Activated CD8-positive, alpha-beta T cell treated with anti-CD3 and anti-CD28 coated beads for 36 hours (primary cell): ENCODE measurements at regions not wholly inside any gene's neighbourhood (a gene's known extent, or its start where the extent isn't known, plus 50 kb on each side); places are given as distances from the start of the nearest gene placed in this dataset.
"Not testable (repeated sequence)": the region's sequence is repeated elsewhere in the genome, so short reads cannot be mapped to it uniquely, and the experiment has no call there.

Experiments used
- ATAC-seq: fragments of 200-7000 bp; cut with Tn5 transposase; one replicate; pipeline ENCODE4 v1.10.0; 2021; ENCODE audit warnings: mild to moderate bottlenecking, moderate library complexity
- CTCF ChIA-PET: fragments of 350-600 bp; sonication (Branson Sonifier 250); formaldehyde crosslinking; loops from one replicate; lab custom pipeline; 2021; ENCODE audit warnings: antibody characterized with exemption; lab: Charles Lee
- POLR2A ChIA-PET: fragments of 350-600 bp; sonication (Branson Sonifier 250); formaldehyde crosslinking; loops from one replicate; lab custom pipeline; 2021; ENCODE audit warnings: antibody characterized with exemption; lab: Charles Lee
- DNase-seq: peaks from one replicate; pipeline ENCODE4 v3.0.0-alpha.2; 2020
- H3K27ac Mint-ChIP-seq: one replicate; pipeline ENCODE4 v1.8.0; 2021; ENCODE audit warnings: mild to moderate bottlenecking, mixed read lengths
- H3K27me3 Mint-ChIP-seq: one replicate; pipeline ENCODE4 v1.8.0; 2021; ENCODE audit warnings: mixed read lengths
- H3K36me3 Mint-ChIP-seq: one replicate; pipeline ENCODE4 v1.8.0; 2021; ENCODE audit warnings: low read depth, mixed read lengths
- H3K4me1 Mint-ChIP-seq: one replicate; pipeline ENCODE4 v1.8.0; 2021; ENCODE audit warnings: low read depth, mixed read lengths
- H3K4me3 Mint-ChIP-seq: one replicate; pipeline ENCODE4 v1.8.0; 2021; ENCODE audit warnings: mild to moderate bottlenecking, moderate library complexity, mixed read lengths
- H3K9me3 Mint-ChIP-seq: one replicate; pipeline ENCODE4 v1.8.0; 2021; ENCODE audit warnings: mixed read lengths
- intact Hi-C: fragments of 100-400 bp; cut with micrococcal nuclease; formaldehyde crosslinking; loops from one replicate; pipeline ENCODE4 v1.10.0; 2022
- TF ChIP-seq, protein P1 (sequence below): fragments of 200-600 bp; IDR thresholded peaks from one replicate; pipeline ENCODE4 v1.8.0; 2022; ENCODE audit warnings: antibody characterized with exemption, mild to moderate bottlenecking

DNA sequence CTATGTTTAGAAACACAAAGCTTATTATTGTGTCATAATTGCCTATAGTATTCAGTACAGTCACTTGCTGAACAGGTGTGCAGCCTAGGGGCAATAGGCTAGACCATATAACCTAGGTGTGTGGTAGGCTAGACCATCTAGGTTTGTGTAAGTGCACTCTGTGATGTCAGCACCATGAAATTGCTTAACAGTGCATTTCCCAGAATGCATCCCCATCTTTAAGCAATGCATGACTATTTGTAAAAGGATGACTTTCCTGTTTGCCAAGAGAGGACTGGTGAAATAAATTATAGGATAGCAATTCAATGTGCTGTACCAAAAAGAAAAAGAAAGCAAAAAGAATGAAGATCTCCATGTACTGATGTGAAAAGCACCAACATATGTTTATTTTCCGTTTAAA lies 288.7 kb upstream of the AUTS2 start:
- intact Hi-C loops = no loop called here
- Mint-ChIP-seq H3K27ac (no peak overlapping the region), H3K9me3 (no peaks in the 10 kb centered on the region), H3K4me3 (no peak overlapping the region), H3K27me3 (no peaks in the 10 kb centered on the region), H3K4me1 (no peaks in the 10 kb centered on the region), H3K36me3 (no peaks in the 10 kb centered on the region)
- CTCF ChIA-PET = no interaction called here
- POLR2A ChIA-PET = no interaction called here
- TF ChIP-seq, protein P1, sequence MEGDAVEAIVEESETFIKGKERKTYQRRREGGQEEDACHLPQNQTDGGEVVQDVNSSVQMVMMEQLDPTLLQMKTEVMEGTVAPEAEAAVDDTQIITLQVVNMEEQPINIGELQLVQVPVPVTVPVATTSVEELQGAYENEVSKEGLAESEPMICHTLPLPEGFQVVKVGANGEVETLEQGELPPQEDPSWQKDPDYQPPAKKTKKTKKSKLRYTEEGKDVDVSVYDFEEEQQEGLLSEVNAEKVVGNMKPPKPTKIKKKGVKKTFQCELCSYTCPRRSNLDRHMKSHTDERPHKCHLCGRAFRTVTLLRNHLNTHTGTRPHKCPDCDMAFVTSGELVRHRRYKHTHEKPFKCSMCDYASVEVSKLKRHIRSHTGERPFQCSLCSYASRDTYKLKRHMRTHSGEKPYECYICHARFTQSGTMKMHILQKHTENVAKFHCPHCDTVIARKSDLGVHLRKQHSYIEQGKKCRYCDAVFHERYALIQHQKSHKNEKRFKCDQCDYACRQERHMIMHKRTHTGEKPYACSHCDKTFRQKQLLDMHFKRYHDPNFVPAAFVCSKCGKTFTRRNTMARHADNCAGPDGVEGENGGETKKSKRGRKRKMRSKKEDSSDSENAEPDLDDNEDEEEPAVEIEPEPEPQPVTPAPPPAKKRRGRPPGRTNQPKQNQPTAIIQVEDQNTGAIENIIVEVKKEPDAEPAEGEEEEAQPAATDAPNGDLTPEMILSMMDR = no peak
- DNase-seq (no peak), ATAC-seq (no peak)

DNA sequence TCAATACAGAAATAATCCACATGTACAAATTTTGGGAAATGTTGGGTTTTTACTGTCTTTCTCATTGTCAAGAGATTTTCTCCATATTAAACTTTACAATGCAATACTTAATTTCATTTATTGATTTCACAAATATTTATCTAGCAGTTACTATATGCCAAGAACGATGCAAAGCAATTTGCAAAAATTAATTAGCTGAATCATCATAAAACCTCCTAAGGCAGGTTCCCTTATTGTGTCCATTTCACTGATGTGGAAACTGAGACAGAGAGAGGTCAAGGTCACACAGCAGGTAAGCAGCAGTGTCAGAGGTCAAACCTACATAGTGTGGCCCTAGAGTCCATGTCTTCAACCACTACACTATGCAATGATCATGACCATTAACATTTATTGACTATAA lies 286.8 kb upstream of the AUTS2 start:
- POLR2A ChIA-PET = no interaction called here
- no peak overlapping the region for H3K4me3 Mint-ChIP-seq
- DNase-seq (no peak), ATAC-seq (no peak)
- intact Hi-C loops = no loop called here
- H3K4me1 Mint-ChIP-seq = no peaks in the 10 kb centered on the region
- CTCF ChIA-PET = no interaction called here
- H3K9me3 Mint-ChIP-seq = peaks cover 2% of the 10 kb centered on the region
- no peak overlapping the region for H3K27ac Mint-ChIP-seq
- TF ChIP-seq, protein P1 = no peak
- no peaks in the 10 kb centered on the region for H3K27me3 Mint-ChIP-seq
- H3K36me3 Mint-ChIP-seq = no peaks in the 10 kb centered on the region

DNA sequence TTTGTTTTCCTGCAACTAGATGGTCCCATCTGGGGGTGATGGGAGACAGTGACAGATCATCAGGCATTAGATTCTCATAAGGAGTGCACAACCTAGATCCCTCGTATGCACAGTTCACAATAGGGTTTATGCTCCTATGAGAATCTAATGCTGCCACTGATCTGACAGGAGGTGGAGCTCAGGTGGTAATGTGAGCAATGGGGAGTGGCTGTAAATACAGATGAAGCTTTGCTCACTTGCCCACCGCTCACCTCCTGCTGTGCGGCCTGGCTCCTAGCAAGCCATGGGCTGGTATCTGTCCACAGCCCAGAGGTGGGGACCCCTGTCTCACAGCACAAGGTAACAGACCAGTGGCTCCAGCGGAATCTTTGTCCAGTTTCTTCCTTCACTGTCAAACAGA lies 284.4 kb upstream of the AUTS2 start:
- not testable (repeated sequence) for H3K27me3 Mint-ChIP-seq

DNA sequence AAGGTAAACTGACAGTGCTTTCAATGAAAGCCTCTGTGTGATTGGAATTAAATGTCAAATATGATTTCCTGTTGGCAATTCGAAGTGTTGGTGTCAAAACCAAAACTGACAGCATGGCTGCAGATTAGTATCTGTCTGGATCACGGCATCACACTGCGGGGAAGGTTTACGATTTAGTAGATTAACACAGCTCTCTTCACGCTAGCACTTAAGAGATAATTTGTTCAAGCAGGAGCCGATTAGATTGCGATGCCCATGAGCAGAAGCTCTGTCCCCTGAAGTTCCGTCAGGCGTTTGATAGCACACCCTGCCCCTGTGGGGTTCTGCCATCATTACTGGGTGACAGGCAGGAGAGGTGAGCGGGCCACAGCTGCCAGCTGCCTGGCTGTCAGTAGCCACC lies 279.5 kb upstream of the AUTS2 start:
- intact Hi-C loops = no loop called here
- Mint-ChIP-seq H3K4me1 (no peaks in the 10 kb centered on the region), H3K27me3 (no peaks in the 10 kb centered on the region), H3K4me3 (no peak overlapping the region), H3K9me3 (peaks cover 2% of the 10 kb centered on the region), H3K36me3 (no peaks in the 10 kb centered on the region), H3K27ac (no peak overlapping the region)
- ChIA-PET POLR2A (no interaction called here), CTCF (no interaction called here)
- ATAC-seq = no peak
- TF ChIP-seq, protein P1 = no peak
- DNase-seq = no peak

More for the DNA sequence above, 284.4 kb upstream of the AUTS2 start:
- CTCF ChIA-PET, H3K4me3 Mint-ChIP-seq, POLR2A ChIA-PET, H3K9me3 Mint-ChIP-seq, intact Hi-C loops, ATAC-seq, H3K27ac Mint-ChIP-seq, H3K36me3 Mint-ChIP-seq, DNase-seq, H3K4me1 Mint-ChIP-seq: not testable (repeated sequence)

DNA sequence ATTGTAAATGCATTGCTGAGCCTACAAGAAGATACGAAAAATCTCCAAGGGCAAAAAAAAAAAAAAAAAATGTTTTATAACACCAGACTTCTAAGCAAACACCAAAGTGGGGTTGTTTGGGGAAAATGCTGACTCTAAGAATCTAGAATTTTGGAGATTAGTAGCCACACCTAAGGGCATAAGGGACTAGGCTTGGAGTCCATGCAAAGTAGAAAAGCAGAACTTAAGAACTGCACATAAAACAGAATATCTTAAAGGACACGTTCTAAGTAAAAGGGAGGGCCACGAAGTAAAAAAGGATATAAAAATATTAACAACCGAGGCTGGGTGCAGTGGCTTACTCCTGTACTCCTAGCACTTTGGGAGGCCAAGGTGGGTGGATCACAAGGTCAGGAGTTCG lies 269.8 kb upstream of the AUTS2 start:
- intact Hi-C loops = no loop called here
- no peak for ATAC-seq
- TF ChIP-seq, protein P1 = no peak
- Mint-ChIP-seq H3K27ac (no peak overlapping the region), H3K4me3 (no peak overlapping the region), H3K27me3 (no peaks in the 10 kb centered on the region), H3K9me3 (no peaks in the 10 kb centered on the region), H3K4me1 (no peaks in the 10 kb centered on the region), H3K36me3 (no peaks in the 10 kb centered on the region)
- DNase-seq = no peak
- CTCF ChIA-PET = no interaction called here
- POLR2A ChIA-PET = no interaction called here

GRCh38 chr7:69334701-69335100 lies 263.6 kb upstream of the AUTS2 start:
- ATAC-seq (no peak), DNase-seq (no peak)
- CTCF ChIA-PET = no interaction called here
- Mint-ChIP-seq H3K27ac (no peak overlapping the region), H3K4me1 (no peaks in the 10 kb centered on the region), H3K9me3 (no peaks in the 10 kb centered on the region), H3K27me3 (peaks cover 1% of the 10 kb centered on the region), H3K4me3 (no peak overlapping the region), H3K36me3 (no peaks in the 10 kb centered on the region)
- TF ChIP-seq, protein P1 = no peak
- intact Hi-C loops = no loop called here
- POLR2A ChIA-PET = no interaction called here
